HG02884 (cell line): ENCODE measurements at regions not wholly inside any gene's neighbourhood (a gene's known extent, or its start where the extent isn't known, plus 50 kb on each side); places are given as distances from the start of the nearest gene placed in this dataset.
A peak's percentile ranks its signal among the peaks of the same experiment; 100 is the strongest.
"Not testable (repeated sequence)": the region's sequence is repeated elsewhere in the genome, so short reads cannot be mapped to it uniquely, and the experiment has no call there.

Source experiments
- ATAC-seq: cut with Tn5 transposase; IDR thresholded peaks from one replicate; pipeline ENCODE4 v1.9.1; 2021; ENCODE audit warnings: mild to moderate bottlenecking, moderate library complexity; ENCODE audit not compliant: unreplicated experiment

DNA sequence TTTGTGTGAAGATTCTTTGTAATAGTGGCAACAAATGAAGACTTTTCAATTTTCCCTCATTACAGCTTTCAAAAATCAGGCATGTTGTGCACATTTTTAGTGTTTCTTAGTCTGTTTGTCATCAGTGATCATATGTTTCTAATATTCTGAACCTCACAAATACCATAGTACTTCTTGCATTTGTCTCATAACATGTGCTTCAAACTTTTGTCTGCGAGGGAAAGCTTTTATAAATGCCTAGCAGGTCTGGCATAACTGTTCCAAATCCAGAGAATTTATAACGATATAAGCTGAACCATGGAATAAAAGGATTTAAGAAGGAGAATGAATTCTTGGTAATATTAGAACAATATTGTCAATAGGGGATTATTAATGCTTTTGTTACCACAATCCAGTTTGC is 670.2 kb downstream of the RFPL4B start:
- ATAC-seq, result no peak

DNA sequence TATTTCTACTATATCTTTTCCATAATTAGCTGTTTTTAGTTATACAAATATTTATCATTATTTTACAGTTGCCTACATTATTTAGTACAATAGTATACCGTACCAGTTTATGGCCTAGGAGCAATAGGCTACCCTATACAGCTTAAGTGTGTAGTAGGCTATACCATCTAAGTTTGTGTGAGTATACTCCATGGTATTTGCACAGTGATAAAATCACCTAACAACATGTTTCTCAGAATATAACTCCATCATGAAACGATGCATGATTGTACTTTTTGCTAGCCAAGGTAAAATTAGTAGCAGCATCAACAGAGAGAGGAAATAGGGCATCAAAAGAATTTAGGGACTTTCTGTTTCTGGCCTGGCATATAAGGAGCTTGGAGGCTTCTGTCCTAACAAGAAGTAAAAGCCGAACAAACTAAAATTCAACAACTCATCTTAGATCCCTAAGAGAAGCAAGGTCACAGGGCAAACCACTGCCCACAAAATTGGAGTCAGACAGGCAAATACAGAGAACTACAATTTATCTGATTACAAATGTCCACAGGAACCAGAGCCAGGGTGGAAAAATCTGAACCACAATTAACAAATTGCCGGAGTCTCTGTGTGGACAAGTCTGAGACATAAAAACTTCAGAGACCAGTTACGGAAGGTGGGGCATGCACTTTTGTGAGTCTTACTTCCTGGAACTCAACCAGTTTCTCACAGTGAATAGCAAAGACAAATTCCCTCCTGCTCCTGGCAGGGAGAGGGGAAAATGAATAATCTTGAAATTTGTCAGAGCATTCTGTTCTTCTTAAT is 671.4 kb downstream of the RFPL4B start:
- no peak for ATAC-seq

DNA sequence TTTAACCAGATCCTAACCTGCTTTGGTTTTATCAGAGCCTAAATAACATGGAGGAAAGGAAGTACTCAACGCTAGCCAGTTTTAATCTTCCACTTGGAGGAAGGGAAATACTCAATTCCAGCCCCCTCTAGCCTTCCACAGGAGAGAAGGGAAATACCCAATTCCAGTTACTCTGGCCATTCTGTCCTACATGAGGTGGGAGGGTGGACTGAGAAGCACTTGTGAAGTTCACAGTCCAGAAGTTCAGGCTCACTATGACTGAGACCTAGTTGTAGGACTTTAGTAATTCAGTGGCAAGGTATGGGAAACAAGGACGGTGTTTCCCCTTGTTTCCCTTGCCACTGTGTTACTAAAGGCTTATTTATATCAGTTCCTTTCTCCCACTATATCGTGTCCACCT is 672.0 kb downstream of the RFPL4B start:
- no peak for ATAC-seq

DNA sequence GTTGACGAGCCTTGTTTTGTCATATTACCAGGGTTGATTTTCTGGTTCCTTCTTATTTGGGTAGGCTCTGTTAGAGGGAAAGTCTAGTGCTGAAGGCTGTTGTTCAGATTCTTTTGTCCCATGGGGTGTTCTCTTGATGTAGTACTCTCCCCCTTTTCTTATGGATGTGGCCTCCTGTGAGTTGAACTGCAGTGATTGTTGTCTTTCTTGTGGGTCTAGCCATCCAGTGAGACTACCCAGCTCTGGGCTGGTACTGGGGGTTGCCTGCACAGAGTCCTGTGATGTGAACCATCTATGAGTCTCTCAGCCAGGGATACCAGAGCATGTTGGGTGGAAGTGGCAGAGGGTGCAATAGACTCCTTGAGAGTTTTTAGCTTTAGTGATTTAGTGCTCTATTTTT is 680.6 kb downstream of the RFPL4B start:
- no peak for ATAC-seq

DNA sequence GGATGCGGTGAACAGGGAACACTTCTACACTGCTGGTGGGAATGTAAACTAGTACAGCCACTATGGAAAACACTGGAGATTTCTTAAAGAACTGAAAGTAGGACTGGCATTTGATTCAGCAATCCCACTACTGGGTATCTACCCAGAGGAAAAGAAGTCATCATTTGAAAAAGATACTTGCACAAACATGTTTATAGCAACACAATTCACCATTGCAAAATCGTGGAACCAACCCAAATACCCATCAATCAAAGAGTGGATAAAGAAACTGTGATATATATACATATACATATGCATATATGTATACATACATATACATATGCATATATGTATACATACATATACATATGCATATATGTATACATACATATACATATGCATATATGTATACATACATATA is 682.0 kb downstream of the RFPL4B start:
- not testable (repeated sequence) for ATAC-seq

DNA sequence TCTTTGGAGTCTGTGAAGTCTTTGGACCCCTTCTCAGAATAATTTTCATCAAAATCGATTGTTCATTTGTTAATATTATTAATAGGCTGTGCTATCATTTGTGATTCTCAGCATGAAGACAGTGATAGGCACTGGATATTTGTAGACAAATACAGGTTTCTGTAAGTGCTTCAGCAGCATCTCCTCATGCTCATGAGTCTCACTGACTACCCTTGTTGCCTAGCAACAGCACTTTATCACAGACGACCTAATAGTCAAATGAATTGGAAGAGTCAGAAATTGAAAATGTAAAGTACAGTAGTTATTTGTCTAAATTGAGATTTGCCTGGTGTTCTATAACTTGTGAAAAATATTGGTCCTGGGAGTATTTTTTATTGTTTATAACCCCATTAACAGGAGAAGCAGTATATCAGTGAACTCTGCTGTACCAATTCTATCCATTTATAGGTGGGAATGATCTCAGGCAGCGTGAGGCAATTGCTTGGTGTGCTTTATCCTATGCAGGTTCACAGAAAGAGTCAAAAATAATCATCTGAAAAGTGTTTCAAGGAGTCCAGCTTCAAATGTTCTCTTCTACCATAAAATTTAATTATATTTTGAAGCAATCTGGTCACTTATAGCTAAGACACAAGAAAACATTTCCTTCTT is 684.6 kb downstream of the RFPL4B start:
- ATAC-seq, result no peak

DNA sequence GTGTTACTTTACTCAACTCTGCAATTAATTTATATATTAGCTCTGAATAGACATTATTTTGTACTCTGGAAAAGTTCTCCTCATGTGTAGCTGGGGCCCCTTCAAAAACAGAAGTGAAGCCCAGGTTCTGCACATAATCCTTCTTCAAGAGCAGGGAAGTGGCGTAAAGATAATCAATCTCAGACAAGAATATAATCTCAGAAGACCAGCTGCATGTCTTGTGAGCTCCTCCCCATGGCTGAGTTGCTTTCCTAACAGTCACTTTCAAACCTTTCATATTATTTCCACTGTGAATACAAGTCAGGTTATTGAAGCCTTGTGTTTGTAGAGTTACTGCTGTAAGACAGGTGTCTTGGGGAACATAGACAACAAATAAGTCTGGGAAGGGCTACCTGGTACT is 691.9 kb downstream of the RFPL4B start:
- ATAC-seq, result no peak

DNA sequence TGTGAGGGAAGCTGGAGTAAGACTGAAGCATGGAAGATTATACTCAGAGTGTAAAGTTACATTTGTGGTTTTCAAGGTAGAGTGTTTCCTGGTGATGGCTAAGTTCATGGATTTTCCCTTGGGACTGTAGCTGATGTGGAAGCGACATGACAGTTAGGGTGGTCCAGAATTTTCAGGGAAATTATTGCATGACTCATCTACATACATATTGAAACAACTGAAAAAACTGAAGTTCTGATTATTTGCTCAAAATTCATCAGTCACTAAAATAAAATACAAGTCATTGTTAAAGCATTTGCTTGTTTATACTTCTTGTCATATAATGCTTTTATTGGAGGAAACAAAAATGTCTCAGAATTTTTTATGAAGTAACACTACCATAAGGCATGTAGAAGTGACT is 700.0 kb downstream of the RFPL4B start:
- ATAC-seq, result no peak

DNA sequence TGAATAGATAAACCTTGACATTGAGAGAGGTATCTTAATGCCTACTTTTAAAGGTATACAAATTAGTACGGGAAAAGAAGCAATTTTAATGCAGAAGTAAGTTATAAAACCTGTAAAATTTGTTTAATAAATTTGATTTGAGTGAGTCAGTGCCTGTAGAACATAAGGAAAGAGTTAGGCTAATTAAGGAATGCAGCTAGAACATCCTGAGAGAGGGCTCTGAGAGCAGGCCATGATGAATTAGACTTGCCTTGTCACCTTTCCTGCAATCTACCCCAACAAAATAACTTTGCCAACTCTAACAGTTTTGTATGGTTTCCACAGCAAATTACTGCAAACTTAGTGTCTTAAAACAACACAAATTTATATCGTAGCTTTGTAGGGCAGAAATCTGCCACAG is 700.8 kb downstream of the RFPL4B start:
- ATAC-seq, result no peak

DNA sequence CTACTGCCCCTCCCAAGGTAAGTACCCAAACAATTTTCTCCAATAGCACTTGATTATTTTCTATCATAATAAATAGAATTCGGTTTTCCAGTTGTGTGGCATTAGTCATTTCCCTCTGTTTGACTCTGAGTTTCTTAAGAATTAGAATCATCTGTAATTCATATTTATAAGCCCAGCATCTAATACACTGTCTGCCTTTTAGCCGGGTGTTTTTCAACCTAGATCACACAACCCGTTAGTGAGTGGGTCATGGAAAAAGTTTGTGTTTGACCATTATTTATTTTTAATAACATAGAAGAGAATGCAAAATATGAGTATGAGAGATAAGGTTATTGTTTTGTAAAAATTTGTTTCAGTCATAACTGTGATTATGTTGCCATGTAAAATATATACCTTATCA is 701.6 kb downstream of the RFPL4B start:
- no peak for ATAC-seq

DNA sequence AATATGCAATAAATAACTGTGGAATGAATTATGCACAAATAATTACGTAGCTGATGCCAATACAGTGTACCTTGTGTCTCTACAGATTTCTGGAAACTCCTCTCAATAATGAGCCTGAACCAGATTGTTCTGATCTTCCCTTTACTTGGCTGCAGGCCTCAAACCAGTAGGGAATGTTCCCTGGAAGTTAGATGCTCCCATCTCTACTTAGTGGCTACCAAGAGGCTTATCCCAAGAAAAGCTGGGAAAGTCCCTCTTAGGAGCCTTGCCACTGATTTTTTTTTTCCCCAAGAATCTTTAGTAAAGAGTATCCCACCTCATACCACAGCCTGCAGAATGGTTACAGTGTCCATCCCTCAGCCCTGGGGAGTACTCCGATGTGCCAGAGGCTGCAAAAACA is 702.1 kb downstream of the RFPL4B start:
- ATAC-seq, result no peak

DNA sequence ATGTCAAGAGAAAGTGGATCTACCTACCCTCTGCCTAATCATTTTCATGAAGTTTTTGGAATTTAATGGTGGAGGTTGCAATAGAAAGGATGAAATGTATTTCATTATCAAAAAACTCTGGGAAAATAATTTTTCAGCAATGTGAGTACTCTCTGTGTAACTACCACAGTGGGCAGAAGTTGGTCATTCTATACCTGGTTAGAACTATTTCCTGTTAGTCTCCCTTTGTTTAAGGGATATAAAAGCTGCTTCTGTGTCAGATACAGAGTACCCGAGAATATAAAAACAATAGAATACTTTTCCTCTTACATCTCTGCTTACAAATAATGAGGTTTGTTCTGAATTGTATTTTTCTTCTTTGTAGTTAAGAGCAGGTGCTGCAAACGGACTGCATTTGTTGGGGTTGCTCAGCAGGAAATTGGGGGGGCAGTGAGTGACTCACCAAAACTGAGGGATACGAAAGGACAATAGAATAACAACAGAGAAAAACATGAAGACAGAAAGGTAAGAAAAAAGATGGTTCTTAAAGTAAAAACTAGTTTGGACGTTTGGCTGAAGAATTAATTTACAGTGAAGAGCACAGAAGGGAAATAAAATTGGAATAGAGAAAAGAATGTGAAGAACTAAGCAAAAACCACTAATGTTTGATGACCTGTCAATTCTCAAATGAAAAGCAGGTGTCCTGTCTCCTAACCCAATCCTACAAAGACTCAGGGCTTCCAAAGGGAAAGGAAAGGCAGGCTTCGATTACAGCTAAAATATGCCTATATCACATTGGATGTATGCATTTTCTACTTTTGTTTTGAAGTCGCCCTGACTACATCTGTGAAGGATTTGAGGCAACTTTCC is 703.1 kb downstream of the RFPL4B start:
- ATAC-seq, result no peak

DNA sequence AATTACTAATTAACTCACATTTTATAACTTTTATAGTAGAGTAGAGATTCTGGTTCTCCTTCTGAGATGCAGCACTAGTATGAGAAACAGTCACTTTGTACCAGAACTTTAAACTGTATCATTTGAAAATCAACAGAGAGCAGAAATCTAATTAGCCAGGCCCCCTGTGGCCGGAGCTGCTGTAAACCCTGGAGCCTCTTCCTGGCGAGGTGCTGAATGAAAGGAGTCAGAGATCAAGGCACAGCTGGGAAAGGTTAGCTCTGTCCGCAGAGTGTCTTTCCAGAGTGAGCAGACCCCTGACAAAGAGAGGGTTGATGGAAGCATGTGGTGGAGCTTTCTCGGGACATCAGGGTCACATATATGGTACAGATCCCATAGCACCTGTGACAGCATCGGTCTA is 703.8 kb downstream of the RFPL4B start:
- no peak for ATAC-seq

DNA sequence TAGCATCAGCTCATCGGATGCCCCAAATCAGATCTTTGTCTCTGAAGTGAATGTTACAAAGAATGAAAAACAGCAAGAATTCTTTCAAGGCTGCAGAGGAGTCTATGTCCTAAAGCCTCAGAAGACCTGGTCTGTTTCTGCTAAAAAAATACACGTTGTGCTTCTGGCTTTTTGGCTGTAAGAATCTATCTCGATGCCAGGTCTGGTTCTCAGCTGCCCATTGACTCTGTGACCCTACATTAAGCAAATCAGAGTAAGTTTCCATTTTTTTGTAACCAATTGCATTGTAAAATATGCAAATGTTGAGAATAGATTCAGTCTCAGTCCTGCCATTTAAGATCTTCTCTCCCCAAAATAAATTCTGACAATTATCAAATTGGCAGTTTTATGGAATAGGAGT is 705.4 kb downstream of the RFPL4B start:
- ATAC-seq, result no peak

DNA sequence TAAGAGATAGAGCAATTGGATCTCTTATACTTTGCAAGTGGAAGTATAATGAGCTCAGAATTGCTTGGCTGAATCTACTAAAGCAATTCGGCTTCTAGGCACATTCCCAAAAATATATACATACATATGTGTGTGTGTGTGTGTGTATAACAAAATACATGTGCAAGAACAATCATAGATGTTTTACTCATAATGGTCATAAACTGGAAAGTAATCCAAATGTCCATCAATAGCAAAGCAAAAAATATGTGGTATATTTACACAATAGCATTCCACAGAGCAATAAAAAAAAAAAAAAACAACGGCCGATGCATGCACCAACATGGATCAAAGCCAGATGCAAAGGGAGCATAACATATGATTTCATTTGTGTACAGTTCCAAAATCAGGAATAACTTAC is 707.9 kb downstream of the RFPL4B start:
- no peak for ATAC-seq

DNA sequence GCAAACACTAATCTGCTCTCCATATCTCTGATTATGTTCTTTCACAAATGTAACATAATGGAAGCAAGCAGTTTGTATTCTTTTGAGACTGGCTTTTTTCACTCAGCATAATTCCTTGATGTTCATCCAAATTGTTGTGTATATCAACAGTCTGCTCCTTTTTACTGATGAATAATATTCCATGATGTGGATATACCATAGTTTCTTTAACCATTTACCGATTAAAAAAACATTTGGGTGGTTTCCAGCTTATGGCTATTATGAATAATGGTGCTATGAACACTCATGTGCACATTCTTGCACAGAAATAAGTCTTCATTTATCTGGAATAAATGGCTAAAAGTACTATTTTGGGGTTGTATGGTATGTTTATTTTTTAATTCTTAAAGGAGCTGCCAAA is 708.9 kb downstream of the RFPL4B start:
- ATAC-seq, result no peak

DNA sequence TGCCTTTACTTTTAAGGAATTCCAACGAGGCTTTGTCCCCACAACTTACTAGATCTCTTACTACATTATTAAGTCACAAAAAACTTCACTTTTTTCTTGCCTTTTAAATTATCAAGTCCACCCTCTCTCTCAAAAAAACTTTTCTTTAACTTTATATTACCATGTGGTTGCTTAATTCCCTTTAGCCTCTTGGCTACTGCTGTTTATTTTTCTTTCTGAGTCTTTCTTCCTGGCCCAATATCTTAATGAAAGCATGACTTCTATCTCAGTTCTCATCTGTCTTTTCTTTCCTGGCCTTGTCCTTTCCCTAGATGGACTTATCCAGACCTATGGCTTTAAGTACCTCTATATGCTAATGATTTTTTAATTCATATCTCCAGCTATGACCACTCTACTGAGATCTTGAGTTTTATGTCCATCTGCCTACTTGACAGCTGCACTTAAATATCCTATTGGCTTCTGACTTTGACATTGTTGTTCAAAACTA is 710.5 kb downstream of the RFPL4B start:
- no peak for ATAC-seq

DNA sequence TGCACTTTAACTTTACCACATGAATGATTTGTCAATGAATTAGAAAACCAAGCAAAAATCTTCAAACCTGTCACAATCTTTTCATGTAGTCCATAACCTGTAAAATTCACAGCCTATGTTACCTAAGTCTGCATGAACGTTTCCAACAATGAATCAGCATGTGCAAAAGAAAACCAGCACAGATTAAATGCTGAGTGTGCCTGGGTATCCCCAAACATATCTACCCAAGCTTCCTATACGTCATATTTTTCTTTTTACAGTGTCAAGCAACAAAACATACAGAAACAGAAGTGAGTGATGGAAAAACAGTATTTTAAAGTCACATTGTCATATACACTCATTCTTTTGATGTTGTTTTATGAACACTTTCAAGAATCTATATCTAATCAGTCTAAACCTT is 713.5 kb downstream of the RFPL4B start:
- ATAC-seq, result peak; percentile 58

DNA sequence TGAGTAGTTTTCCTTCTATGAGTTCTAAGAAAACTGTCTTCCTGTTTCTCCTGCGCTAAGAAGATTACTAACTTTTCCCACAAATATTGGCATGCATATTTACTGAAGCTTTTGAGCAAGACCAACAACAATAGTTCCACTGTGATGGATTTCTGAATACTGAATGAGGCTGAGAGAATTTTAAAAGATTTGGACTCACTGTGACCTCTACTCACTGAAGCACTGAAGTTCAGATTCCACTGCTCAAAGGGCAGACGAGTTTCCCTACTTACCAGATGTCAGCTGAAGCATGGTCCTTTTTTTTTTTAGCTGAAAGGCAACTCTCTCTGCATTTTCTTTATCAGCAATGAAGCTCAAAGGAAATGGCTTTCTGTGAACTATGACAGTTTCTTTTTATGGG is 718.5 kb downstream of the RFPL4B start:
- ATAC-seq, result no peak

DNA sequence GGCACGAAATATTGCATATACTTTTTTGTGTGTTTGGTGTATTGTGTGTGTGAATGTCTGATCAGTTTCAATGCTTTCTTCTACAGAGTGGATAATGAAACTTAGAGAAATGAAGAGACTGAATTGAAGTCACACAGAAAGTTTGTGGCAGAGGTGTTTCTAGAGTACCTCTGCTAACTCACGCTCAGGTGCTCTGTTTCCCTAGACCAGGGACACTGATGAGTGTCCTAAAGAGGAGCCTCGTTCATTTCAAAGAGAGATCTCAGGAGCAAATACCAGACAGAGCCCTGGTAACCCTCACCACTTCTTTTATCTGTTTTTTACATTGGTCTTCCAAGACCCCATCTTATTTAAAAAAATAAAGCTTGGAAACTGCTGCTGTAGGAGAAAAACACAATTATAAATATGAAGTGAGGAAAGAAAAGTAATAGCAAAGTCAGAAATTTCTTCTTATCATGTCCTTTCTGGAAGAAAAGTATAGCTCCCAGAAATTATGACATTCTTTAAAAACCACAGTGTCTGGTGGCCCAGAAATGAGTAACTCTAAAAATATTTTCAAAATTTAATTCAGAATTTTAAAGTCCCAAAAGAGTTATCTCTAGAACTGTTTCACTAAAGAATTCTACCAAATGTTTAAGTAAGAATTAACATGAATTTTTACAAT is 720.6 kb downstream of the RFPL4B start:
- no peak for ATAC-seq

DNA sequence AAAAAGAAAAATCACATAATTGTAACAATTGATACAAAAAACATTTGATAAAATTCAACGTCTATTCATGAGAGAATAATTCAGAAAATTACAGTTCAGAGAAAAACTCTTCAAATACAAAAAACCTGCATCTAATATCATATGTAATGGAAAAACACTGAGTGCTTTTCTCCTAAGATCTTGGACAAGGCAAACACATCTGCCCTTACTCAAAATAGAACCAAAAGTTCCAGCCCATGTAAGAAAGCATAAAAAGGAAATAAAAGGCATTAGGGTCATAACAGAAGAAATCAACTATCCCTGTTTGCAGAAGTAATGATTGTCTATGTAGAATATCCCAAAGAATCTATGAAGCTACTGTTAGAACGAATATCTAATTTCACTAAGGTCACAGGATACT is 721.4 kb downstream of the RFPL4B start:
- ATAC-seq, result no peak
